ENCODE measurements at regions not wholly inside any gene's neighbourhood (a gene's known extent, or its start where the extent isn't known, plus 50 kb on each side); places are given as distances from the start of the nearest gene placed in this dataset.

DNA sequence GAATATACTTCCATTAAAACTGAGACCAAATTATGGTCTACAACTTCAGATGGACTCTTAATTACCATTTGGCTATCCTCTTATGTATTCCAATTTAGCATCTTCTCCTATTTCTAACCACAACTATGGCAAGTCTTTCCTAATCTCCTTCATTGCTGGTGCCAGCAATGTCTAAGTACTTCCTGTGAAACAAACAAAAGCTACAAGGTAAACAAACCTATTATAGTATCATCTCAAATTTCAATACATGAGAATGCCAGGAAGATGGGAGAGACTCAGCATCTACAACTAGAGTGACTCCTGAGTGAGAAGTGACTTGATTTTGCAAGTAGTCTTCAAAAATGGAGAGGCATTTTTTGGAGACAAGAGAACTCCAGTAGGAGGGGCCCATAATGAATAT is 202.9 kb upstream of the ATXN7L3B start:
- CTCF ChIA-PET: no interaction called here
- Histone ChIP-seq H3K27me3 (ENCODE audit: insufficient read depth, low read depth) (no peaks in the 10 kb centered on the region), H4K20me1 (ENCODE audit: insufficient read depth) (no peaks in the 10 kb centered on the region), H3K4me3 (no peak overlapping the region), H3K9me2 (ENCODE audit: insufficient read depth) (no peaks in the 10 kb centered on the region), H3K79me2 (ENCODE audit: low read depth) (no peaks in the 10 kb centered on the region), H3K27ac (no peak overlapping the region), H2AFZ (no peak overlapping the region), H3K9me3 (ENCODE audit: insufficient read depth, low read depth) (peaks cover 9% of the 10 kb centered on the region), H3K4me2 (no peak overlapping the region), H3K36me3 (ENCODE audit: low read depth) (no peaks in the 10 kb centered on the region), H3F3A (ENCODE audit: insufficient read depth, low read depth) (no peaks in the 10 kb centered on the region), H3K4me1 (replicated peaks; ENCODE audit: insufficient read depth) (peaks cover 18% of the 10 kb centered on the region)
- no TSS peak for BruUV-seq (replicated peaks)
- intact Hi-C loops (cut with micrococcal nuclease; ENCODE audit: unreplicated experiment): no loop called here
- peak in 1 of 2 experiments; percentile 56 for DNase-seq
- POLR2A ChIA-PET (ENCODE audit: unreplicated experiment): no interaction called here
- TF ChIP-seq EZH2 (IDR thresholded peaks at IDR 0.05; ENCODE audit: low read depth): no peak
- TF ChIP-seq, protein P1, sequence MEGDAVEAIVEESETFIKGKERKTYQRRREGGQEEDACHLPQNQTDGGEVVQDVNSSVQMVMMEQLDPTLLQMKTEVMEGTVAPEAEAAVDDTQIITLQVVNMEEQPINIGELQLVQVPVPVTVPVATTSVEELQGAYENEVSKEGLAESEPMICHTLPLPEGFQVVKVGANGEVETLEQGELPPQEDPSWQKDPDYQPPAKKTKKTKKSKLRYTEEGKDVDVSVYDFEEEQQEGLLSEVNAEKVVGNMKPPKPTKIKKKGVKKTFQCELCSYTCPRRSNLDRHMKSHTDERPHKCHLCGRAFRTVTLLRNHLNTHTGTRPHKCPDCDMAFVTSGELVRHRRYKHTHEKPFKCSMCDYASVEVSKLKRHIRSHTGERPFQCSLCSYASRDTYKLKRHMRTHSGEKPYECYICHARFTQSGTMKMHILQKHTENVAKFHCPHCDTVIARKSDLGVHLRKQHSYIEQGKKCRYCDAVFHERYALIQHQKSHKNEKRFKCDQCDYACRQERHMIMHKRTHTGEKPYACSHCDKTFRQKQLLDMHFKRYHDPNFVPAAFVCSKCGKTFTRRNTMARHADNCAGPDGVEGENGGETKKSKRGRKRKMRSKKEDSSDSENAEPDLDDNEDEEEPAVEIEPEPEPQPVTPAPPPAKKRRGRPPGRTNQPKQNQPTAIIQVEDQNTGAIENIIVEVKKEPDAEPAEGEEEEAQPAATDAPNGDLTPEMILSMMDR (conservative IDR thresholded peaks at IDR 0.05): no peak

GRCh38 chr12:74337951-74338350 is 199.7 kb upstream of the ATXN7L3B start:
- Histone ChIP-seq H3K4me1 (replicated peaks; ENCODE audit: insufficient read depth) (peaks cover 18% of the 10 kb centered on the region), H3K9me3 (ENCODE audit: insufficient read depth, low read depth) (peaks cover 9% of the 10 kb centered on the region), H3K4me2 (no peak overlapping the region), H3K79me2 (ENCODE audit: low read depth) (no peaks in the 10 kb centered on the region), H3K4me3 (no peak overlapping the region), H3F3A (ENCODE audit: insufficient read depth, low read depth) (no peaks in the 10 kb centered on the region), H3K27ac (no peak overlapping the region), H3K27me3 (ENCODE audit: insufficient read depth, low read depth) (no peaks in the 10 kb centered on the region), H3K36me3 (ENCODE audit: low read depth) (no peaks in the 10 kb centered on the region), H2AFZ (no peak overlapping the region), H3K9me2 (ENCODE audit: insufficient read depth) (no peaks in the 10 kb centered on the region), H4K20me1 (ENCODE audit: insufficient read depth) (no peaks in the 10 kb centered on the region)
- TF ChIP-seq EZH2 (IDR thresholded peaks at IDR 0.05; ENCODE audit: low read depth): no peak
- TF ChIP-seq, protein P1 (conservative IDR thresholded peaks at IDR 0.05): no peak
- BruUV-seq (replicated peaks): no TSS peak
- peak in 1 of 2 experiments; percentile 47 for DNase-seq
- CTCF ChIA-PET: no interaction called here
- POLR2A ChIA-PET (ENCODE audit: unreplicated experiment): no interaction called here
- intact Hi-C loops (cut with micrococcal nuclease; ENCODE audit: unreplicated experiment): no loop called here

DNA sequence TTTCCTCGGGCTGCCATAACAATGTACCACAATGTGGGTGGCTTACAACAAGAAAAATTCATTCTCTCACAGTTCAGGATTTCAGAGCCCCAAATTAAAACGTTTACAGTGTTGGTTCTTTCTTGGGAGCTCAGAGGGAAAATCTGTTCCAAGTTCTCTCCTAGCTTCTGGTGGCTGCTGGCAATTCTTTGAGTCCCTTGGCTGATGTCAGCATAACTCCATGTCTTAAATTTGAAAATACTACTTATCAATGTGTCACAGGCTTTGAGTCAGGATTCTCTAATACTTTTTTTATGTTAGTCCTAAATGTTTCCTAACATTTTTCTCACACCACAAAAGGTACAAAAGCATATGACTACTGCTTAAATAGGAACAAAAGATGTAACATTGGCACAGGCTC is 198.4 kb upstream of the ATXN7L3B start:
- Histone ChIP-seq H3K4me3 (no peak overlapping the region), H3K79me2 (ENCODE audit: low read depth) (no peaks in the 10 kb centered on the region), H3K36me3 (ENCODE audit: low read depth) (no peaks in the 10 kb centered on the region), H3K9me2 (ENCODE audit: insufficient read depth) (no peaks in the 10 kb centered on the region), H3K4me2 (no peak overlapping the region), H3K4me1 (replicated peaks; ENCODE audit: insufficient read depth) (peaks cover 18% of the 10 kb centered on the region), H3K27ac (no peak overlapping the region), H3K27me3 (ENCODE audit: insufficient read depth, low read depth) (no peaks in the 10 kb centered on the region), H3K9me3 (ENCODE audit: insufficient read depth, low read depth) (peaks cover 9% of the 10 kb centered on the region), H3F3A (ENCODE audit: insufficient read depth, low read depth) (no peaks in the 10 kb centered on the region), H2AFZ (no peak overlapping the region), H4K20me1 (ENCODE audit: insufficient read depth) (no peaks in the 10 kb centered on the region)
- intact Hi-C loops (cut with micrococcal nuclease; ENCODE audit: unreplicated experiment): no loop called here
- BruUV-seq (replicated peaks): no TSS peak
- TF ChIP-seq, protein P1 (conservative IDR thresholded peaks at IDR 0.05): no peak
- no peak for TF ChIP-seq EZH2 (IDR thresholded peaks at IDR 0.05; ENCODE audit: low read depth)
- ChIA-PET CTCF (interaction anchor here (0.6 kb wide), 1 partner anchor 11 kb away, joined by 3 read pairs; no protein-coding TSS in a partner anchor), POLR2A (ENCODE audit: unreplicated experiment) (interaction anchor here (0.7 kb wide), 1 partner anchor 195 kb away, joined by 4 read pairs; no protein-coding TSS in a partner anchor)
- DNase-seq: no peak
